ENCODE measurements at regions not wholly inside any gene's neighbourhood (a gene's known extent, or its start where the extent isn't known, plus 50 kb on each side); places are given as distances from the start of the nearest gene placed in this dataset.
"Not testable (repeated sequence)": the region's sequence is repeated elsewhere in the genome, so short reads cannot be mapped to it uniquely, and the experiment has no call there.

- DNase-seq (ENCODE audit: low spot score) = no peak
Measured at GRCh38 chr4:170274616-170275015, 184.9 kb upstream of the AADAT start.

GRCh38 chr4:170272959-170273358 lies 183.2 kb upstream of the AADAT start:
- DNase-seq (ENCODE audit: low spot score) = no peak

- DNase-seq (ENCODE audit: low spot score) = no peak
Measured at GRCh38 chr4:170271723-170272122, 182.0 kb upstream of the AADAT start.

DNA sequence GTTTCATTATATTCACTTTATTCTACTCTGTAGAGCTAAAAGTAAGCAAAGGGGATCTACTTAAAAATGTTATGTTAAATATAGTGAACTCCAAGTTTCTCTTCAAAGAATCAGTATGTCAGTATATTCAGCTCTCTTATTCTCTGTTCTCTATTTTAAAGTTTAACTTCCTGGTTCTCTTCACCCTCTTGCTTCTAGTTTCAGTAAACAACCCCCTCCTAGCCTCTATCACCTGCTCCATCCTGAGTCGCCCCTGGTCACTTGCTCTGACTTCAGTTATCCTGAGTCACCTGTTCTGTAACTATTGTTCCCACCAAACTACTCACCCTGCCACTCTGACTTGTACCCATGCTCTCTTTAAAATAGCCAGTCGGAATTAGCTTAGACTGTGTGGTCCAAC lies 180.9 kb upstream of the AADAT start:
- no peak for DNase-seq (ENCODE audit: low spot score)

- DNase-seq (ENCODE audit: low spot score) = no peak
Measured at GRCh38 chr4:170269950-170270349, 180.2 kb upstream of the AADAT start.

DNA sequence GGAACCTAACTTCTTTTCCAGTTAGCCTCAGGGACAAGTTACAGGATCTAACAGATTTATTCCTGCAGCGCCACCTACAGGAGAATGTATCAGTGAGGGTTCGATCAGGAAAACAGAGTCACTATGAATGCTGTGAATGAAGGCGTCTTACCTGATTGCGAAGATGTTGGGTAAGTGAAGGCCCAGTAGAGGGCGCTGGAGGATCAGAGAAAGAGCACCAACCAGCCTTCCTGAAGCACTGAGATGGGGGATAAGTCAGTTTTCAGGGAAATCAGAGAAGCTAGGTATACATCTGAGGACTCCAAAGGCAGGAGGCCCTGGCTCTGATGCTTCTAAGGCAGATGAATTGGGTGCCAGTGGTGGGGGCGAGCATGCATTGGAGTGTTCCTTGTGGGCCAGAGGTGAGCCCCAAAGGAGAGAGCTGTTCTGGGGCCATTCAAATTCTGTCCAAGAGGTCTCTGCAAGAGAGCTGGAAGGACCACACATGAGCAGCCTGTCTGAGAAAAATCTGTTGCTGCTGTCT lies 169.9 kb upstream of the AADAT start:
- DNase-seq (ENCODE audit: low spot score) = peak; percentile 11

GRCh38 chr4:170256807-170257206 lies 167.1 kb upstream of the AADAT start:
- no peak for DNase-seq (ENCODE audit: low spot score)

- DNase-seq (ENCODE audit: low spot score) = no peak
Measured at GRCh38 chr4:170248576-170248975, 158.8 kb upstream of the AADAT start.

GRCh38 chr4:170248029-170248428 lies 158.3 kb upstream of the AADAT start:
- no peak for DNase-seq (ENCODE audit: low spot score)

DNA sequence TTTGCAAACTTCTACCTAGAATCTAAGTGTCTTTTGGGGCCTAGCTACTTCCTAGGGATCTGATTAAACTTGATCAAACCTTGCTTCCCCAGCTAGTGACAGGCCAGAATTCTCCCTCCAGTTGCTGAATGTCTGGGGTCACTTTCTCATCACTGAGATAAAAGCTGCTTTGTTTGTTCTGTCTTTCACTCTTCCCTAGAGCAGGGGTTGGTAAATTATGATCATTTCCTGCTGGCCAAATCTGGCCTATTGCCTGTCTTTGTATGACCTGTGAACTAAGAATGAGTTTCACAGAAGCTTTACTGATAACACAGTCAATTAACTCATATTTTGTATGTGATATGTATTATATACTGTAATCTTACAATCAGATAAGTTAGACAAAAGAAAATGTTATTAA lies 157.8 kb upstream of the AADAT start:
- no peak for DNase-seq (ENCODE audit: low spot score)

DNA sequence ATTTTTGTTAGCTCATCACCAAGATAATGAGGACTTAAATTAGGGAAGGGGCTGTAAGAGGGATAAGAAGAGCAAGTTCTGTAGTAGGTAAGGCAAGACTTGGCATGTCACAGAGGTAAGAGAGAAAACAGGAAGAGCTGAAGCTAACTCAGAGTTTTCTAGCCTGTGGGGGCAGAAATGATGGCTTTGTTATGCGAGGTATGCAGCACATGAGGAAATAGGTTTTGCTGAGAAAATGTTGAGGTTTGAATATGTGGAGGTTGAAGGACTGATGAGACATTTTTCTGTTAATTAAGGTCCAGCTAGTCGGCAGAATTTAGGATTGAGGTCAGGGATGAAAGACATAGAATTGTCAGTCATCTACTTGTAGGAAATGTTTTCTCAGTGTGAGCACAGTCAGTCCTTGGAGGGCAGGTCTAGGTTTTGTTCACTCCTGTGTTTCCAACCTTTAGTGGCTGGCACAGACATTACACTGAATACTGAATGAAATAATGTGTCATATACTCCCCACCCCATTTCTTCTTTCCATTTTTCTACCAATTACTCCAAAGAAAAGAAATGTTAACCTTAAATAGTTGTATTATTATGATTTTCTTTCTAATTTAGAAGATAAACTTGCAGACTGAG lies 154.0 kb upstream of the AADAT start:
- no peak for DNase-seq (ENCODE audit: low spot score)

DNA sequence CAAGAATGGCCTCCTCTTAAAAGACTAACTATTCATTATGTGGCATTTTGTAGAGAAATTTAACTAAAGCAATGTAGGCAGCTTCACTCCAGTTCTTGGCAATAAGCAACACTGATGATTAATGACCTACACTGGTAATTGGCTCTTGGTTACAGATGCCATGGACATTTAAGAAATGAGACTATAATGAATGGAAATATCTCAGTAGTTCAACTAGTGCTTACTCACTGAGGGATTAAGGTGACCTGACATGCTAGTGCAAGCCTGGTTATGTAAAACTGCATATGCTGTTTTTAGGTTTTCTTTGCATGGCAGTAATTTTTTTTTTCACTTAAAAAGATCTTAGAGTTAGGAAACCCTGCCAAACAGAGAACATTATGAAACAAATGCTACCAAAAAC lies 152.7 kb upstream of the AADAT start:
- DNase-seq (ENCODE audit: low spot score) = no peak

DNA sequence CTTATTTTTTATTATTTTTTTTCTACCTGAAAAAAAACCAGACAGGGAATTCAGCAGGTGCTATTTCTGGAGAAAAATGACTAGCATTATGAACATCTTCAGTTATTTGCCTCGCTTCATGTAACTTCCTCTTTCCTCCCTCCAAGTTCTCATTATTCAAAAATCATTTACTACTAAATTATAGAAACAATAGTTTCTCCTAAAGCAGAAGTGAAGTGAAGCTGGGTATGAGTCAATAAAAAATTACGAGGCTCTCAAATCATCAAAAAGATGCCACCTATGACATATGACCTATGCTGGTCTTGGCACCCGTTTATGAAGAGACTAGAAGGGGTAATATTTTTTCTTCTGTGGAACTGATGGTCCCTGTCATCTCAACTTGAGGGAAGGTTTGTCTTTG lies 145.0 kb upstream of the AADAT start:
- DNase-seq (ENCODE audit: low spot score) = no peak

DNA sequence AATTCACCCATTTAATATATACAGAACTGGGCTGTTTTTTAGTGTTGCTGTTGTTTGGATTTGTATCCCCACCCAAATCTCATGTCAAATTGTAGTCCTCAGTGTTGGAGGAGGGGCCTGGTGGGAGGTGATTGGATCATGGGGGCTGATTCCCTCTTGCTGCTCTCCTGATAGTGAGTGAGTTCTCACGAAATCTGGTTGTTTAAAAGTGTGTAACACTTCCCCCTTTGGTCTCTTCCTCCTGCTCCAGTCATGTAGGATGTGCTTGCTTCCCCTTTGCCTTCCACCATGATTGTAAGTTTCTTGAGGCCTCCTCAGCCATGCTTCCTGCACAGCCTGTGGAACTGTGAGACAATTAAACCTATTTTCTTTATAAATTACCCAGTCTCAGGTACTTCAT lies 141.6 kb upstream of the AADAT start:
- no peak for DNase-seq (ENCODE audit: low spot score)

GRCh38 chr4:170230242-170230641 lies 140.5 kb upstream of the AADAT start:
- DNase-seq (ENCODE audit: low spot score) = no peak

GRCh38 chr4:170229006-170229405 lies 139.2 kb upstream of the AADAT start:
- DNase-seq (ENCODE audit: low spot score) = no peak

DNA sequence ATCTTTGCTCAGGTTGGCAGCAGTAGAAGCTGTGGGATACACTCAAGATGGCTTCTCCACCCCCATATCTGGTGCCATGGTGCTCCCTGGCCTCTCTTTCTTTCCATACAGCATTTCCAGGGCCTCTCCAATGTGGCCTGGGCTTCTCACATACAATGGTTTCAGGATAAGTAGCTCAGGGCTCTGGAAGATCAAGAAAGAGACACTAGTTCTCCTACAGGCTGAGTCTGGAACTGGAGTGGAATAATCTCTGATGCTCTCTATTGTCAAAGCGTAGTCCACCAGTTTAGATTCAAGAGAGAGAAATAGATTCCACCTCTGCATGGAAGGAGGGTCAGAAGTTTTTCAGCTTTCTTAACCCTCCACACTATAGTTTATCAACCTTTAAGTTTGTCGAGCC lies 138.2 kb upstream of the AADAT start:
- DNase-seq (ENCODE audit: low spot score) = no peak

DNA sequence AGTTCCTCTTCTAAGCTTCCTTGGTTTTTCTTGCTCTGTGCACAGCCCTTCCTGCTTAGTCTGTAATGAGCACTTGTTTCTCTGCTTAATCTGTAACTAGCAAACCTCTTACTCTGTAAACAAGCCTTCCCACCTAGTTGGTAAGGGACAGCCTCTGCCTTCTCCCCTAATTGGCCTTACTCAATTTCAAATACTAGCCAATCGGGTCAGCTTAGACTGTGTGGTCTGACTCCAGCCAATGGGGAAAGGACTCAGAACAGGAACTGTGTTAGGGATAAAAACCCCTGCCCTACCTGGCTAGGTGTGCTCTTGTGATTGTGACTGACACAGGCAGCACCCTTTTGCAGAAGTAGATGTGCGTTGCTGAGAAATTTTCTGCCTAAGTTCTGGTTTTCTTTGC lies 136.5 kb upstream of the AADAT start:
- DNase-seq (ENCODE audit: low spot score) = no peak

GRCh38 chr4:170214731-170215130 lies 125.0 kb upstream of the AADAT start:
- DNase-seq (ENCODE audit: low spot score) = no peak

- no peak for DNase-seq (ENCODE audit: low spot score)
Measured at GRCh38 chr4:170214101-170214500, 124.3 kb upstream of the AADAT start.

DNA sequence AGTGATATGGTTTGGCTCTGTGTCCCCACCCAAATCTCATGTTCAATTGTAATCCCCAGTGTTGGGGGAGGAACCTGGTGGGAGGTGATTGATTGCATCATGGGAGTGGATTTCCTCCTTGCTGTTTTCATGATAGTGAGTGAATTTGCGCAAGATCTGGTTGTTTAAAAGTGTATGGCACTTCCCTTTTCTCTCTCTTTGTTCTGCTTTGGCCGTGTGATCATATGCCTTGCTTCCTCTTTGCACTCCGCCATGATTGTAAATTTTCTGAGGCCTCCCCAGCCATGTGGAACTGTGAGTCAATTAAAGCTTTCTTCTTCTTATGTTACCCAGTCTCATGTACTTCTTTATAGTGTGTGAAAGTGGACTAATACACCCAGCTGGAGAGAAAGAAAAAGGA lies 113.0 kb upstream of the AADAT start:
- no peak for DNase-seq (ENCODE audit: low spot score)

GRCh38 chr4:170198747-170199146 lies 109.0 kb upstream of the AADAT start:
- no peak for DNase-seq (ENCODE audit: low spot score)

DNA sequence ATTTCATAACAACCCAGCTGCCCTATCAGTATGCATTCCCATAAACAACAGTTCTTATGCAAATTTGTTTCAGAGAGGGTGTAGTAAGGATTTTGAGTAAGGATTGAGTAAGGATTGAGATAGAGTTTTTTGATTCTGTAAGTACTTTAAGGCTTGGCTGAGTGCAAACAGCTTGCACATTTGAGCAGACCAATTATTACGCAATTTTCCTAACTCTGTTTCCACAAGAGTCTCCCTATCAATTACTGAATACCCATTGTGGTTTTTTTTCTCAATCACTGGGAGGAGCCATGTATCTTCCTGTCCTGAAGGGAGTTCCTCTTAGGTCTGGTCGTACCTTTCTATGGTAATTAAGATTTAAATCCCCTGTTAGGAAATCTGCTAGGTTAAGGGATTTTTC lies 105.0 kb upstream of the AADAT start:
- DNase-seq (ENCODE audit: low spot score) = not testable (repeated sequence)

DNA sequence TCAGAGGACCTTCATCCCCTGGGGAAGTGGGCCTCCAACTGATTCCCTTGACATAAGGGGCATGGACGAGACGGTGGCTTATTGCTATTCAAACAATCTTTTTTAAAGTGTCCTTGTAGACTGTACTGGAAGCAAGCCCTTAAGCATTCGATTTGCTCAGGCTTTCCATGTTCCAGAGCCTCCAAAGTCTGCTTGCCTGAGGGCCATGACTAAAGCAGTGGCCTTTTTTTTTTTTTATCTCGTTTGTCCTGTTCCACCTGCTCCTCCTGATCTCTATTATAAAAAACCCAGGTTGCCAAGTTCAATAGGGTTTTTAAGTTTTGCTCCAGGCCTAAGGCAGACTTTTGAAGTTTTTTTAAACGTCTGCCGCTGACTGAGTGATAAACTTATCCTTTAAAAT lies 103.7 kb upstream of the AADAT start:
- no peak for DNase-seq (ENCODE audit: low spot score)

GRCh38 chr4:170190265-170190664 lies 100.5 kb upstream of the AADAT start:
- no peak for DNase-seq (ENCODE audit: low spot score)
